PC-9 (cell line): ENCODE measurements at regions not wholly inside any gene's neighbourhood (a gene's known extent, or its start where the extent isn't known, plus 50 kb on each side); places are given as distances from the start of the nearest gene placed in this dataset.

Experiments
- BruUV-seq: library from RNA; stranded (reverse); fragments of 400-500 nt; replicated peaks from 2 replicates; lab custom pipeline; 2021; lab: Mats Ljungman, UMichigan
- CTCF ChIA-PET: fragments of 300-600 bp; sonication (Branson Sonifier 250); formaldehyde crosslinking; loops from one replicate; lab custom pipeline; 2022; ENCODE audit warnings: antibody characterized with exemption; lab: Charles Lee
- POLR2A ChIA-PET: fragments of 300-600 bp; sonication (Branson Sonifier 250); formaldehyde crosslinking; loops from one replicate; lab custom pipeline; 2022; ENCODE audit warnings: antibody characterized with exemption; ENCODE audit not compliant: unreplicated experiment; lab: Charles Lee
- DNase-seq, 2 experiments: peaks; one replicate each; pipeline versions ENCODE4 v3.0.0 to v3.0.0-alpha.2; 2015 to 2022; ENCODE audit warnings: mixed read lengths in 1 of 2
- H2AFZ ChIP-seq: fragments of 200-600 bp; sonication (generic); 2 replicates; pipeline ENCODE4 v1.8.1; 2017; ENCODE audit warnings: antibody characterized with exemption
- H3F3A ChIP-seq: fragments of 200-600 bp; sonication (generic); 2 replicates; pipeline ENCODE4 v1.8.1; 2017; ENCODE audit warnings: antibody characterized with exemption, mild to moderate bottlenecking, low read depth; ENCODE audit not compliant: insufficient read depth
- H3K27ac ChIP-seq: fragments of 200-600 bp; sonication (generic); 2 replicates; pipeline ENCODE4 v1.6.1; 2016; ENCODE audit warnings: mixed run types
- H3K27me3 ChIP-seq: fragments of 200-600 bp; sonication (generic); 2 replicates; pipeline ENCODE4 v1.6.1; 2016; ENCODE audit warnings: low read depth, mixed run types; ENCODE audit not compliant: insufficient read depth
- H3K36me3 ChIP-seq: fragments of 200-600 bp; sonication (generic); 2 replicates; pipeline ENCODE4 v1.6.1; 2016; ENCODE audit warnings: low read depth, mixed run types
- H3K4me1 ChIP-seq: fragments of 200-600 bp; sonication (generic); replicated peaks from 2 replicates; pipeline ENCODE4 v1.6.1; 2016; ENCODE audit warnings: mixed run types; ENCODE audit not compliant: insufficient read depth
- H3K4me2 ChIP-seq: fragments of 200-600 bp; sonication (generic); 2 replicates; pipeline ENCODE4 v1.6.1; 2017; ENCODE audit warnings: mixed run types
- H3K4me3 ChIP-seq: fragments of 200-600 bp; sonication (generic); 2 replicates; pipeline ENCODE4 v1.6.1; 2016; ENCODE audit warnings: mixed run types
- H3K79me2 ChIP-seq: fragments of 200-600 bp; sonication (generic); 2 replicates; pipeline ENCODE4 v1.6.1; 2017; ENCODE audit warnings: low read depth, mixed run types
- H3K9me2 ChIP-seq: fragments of 200-600 bp; sonication (generic); 2 replicates; pipeline ENCODE4 v1.8.1; 2017; ENCODE audit warnings: mild to moderate bottlenecking; ENCODE audit not compliant: insufficient read depth
- H3K9me3 ChIP-seq: fragments of 200-600 bp; sonication (generic); 2 replicates; pipeline ENCODE4 v1.8.1; 2016; ENCODE audit warnings: low read depth; ENCODE audit not compliant: insufficient read depth
- H4K20me1 ChIP-seq: fragments of 200-600 bp; sonication (generic); 2 replicates; pipeline ENCODE4 v1.8.1; 2017; ENCODE audit not compliant: insufficient read depth
- CTCF ChIP-seq: fragments of 200-600 bp; sonication (generic); conservative IDR thresholded peaks from 2 replicates; pipeline ENCODE4 v1.6.1; 2017; ENCODE audit warnings: mixed run types, antibody characterized with exemption, mild to moderate bottlenecking, moderate library complexity
- EZH2 ChIP-seq: fragments of 200-600 bp; sonication (generic); IDR thresholded peaks from 2 replicates; pipeline ENCODE4 v1.8.0; 2017; ENCODE audit warnings: antibody characterized with exemption, low read depth
- intact Hi-C: fragments of 100-400 bp; cut with micrococcal nuclease; formaldehyde crosslinking; loops from one replicate; pipeline ENCODE4 v1.10.0; 2022; ENCODE audit not compliant: unreplicated experiment

DNA sequence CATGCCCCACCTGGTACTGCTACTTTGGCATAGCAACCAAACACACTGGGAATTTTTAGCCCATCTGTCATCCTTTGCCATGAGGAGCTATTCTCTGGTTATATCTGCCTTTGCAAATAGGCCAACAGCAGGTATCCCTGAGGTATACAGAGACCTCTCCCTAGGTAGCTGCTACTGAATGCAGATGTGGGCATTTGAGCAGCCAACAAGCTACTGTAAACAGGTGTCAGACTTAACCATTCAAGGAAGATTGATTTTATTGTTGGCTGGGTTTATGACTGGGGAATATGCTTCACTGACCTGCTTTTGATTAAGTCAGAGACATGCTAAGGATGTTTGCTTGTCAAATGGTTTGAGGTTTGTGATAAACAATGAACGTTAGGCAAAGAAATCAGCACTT, 183.2 kb downstream of the OXSM start:
- TF ChIP-seq EZH2 (no peak), CTCF (no peak)
- H3K9me2 ChIP-seq: no peaks in the 10 kb centered on the region
- no peaks in the 10 kb centered on the region for H3K4me1 ChIP-seq
- H3K9me3 ChIP-seq: no peaks in the 10 kb centered on the region
- H3K27me3 ChIP-seq: no peaks in the 10 kb centered on the region
- POLR2A ChIA-PET: no interaction called here
- DNase-seq: no peak
- H4K20me1 ChIP-seq: no peaks in the 10 kb centered on the region
- H3K4me2 ChIP-seq: no peak overlapping the region
- H3K79me2 ChIP-seq: no peaks in the 10 kb centered on the region
- no peak overlapping the region for H3K4me3 ChIP-seq
- no peak overlapping the region for H3K27ac ChIP-seq
- no TSS peak for BruUV-seq
- intact Hi-C loops: no loop called here
- CTCF ChIA-PET: no interaction called here
- H2AFZ ChIP-seq: no peak overlapping the region
- H3F3A ChIP-seq: no peaks in the 10 kb centered on the region
- no peaks in the 10 kb centered on the region for H3K36me3 ChIP-seq

DNA sequence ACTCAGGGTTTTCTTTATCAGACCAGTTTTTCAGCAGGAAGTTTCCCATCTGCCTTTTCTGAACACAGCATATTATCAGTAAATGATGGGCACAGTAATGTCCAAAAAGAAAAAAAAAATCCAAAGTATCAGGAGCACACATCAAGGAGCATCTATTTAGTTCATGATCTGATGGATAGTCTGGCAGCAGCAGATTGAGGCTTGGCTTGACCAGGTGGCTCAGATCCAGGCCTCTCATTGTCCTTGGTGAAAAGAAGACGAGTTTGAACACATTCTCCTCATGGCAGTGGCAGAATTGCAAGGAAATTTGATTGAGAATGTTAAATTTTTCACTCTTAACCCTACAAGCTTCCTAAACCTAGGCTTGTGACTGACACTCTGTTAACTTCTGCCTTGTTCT, 192.9 kb downstream of the OXSM start:
- 0 out of 2 replicates have a peak, but pooled peaks cover 4% of the 10 kb centered on the region for H3K9me2 ChIP-seq
- TF ChIP-seq CTCF (no peak), EZH2 (no peak)
- POLR2A ChIA-PET: no interaction called here
- H3K4me2 ChIP-seq: no peak overlapping the region
- H2AFZ ChIP-seq: no peak overlapping the region
- no peak overlapping the region for H3K27ac ChIP-seq
- CTCF ChIA-PET: no interaction called here
- no TSS peak for BruUV-seq
- no peaks in the 10 kb centered on the region for H4K20me1 ChIP-seq
- H3K27me3 ChIP-seq: no peaks in the 10 kb centered on the region
- H3K4me1 ChIP-seq: no peaks in the 10 kb centered on the region
- no peaks in the 10 kb centered on the region for H3K36me3 ChIP-seq
- H3F3A ChIP-seq: no peaks in the 10 kb centered on the region
- intact Hi-C loops: no loop called here
- H3K79me2 ChIP-seq: no peaks in the 10 kb centered on the region
- DNase-seq: no peak
- no peaks in the 10 kb centered on the region for H3K9me3 ChIP-seq
- H3K4me3 ChIP-seq: no peak overlapping the region

DNA sequence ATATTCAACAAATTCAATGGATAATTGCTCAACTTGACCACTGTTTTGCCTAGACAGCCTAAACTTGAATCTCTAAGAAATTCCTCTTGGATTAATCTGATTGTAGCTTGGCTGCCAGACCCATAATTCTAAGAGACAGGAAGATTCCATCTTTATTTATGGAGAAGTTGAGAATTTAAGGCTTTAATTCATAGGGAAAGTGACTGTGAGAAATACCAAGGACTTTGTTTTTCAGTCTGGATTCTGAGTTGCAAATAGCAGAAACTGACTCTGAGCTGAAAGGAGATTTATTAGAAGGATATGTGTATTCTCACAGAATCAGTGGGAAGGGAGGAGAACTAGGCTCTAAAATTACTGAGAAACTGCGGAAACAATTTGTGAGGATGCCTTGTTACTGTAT, 195.7 kb downstream of the OXSM start:
- Histone ChIP-seq H3K79me2 (no peaks in the 10 kb centered on the region), H4K20me1 (no peaks in the 10 kb centered on the region), H3K27ac (no peak overlapping the region), H3K4me3 (no peak overlapping the region), H3K27me3 (no peaks in the 10 kb centered on the region), H3K36me3 (no peaks in the 10 kb centered on the region), H3F3A (no peaks in the 10 kb centered on the region), H3K4me2 (no peak overlapping the region), H3K4me1 (no peaks in the 10 kb centered on the region), H2AFZ (no peak overlapping the region), H3K9me3 (no peaks in the 10 kb centered on the region), H3K9me2 (0 out of 2 replicates have a peak, but pooled peaks cover 4% of the 10 kb centered on the region)
- intact Hi-C loops: no loop called here
- no peak for TF ChIP-seq EZH2
- no peak for DNase-seq
- ChIA-PET POLR2A (no interaction called here), CTCF (interaction anchor here (0.7 kb wide), 1 partner anchor 1301 kb away, joined by 5 read pairs; no protein-coding TSS in a partner anchor)
- BruUV-seq: no TSS peak

- Histone ChIP-seq H3K9me3 (0 out of 2 replicates have a peak, but pooled peaks cover 4% of the 10 kb centered on the region), H3K27me3 (no peaks in the 10 kb centered on the region), H3K36me3 (no peaks in the 10 kb centered on the region), H3F3A (no peaks in the 10 kb centered on the region), H3K27ac (no peak overlapping the region), H3K4me3 (no peak overlapping the region), H3K79me2 (no peaks in the 10 kb centered on the region), H3K4me1 (no peaks in the 10 kb centered on the region), H2AFZ (no peak overlapping the region), H3K4me2 (no peak overlapping the region), H4K20me1 (no peaks in the 10 kb centered on the region), H3K9me2 (no peaks in the 10 kb centered on the region)
- intact Hi-C loops: no loop called here
- DNase-seq: no peak
- ChIA-PET CTCF (no interaction called here), POLR2A (no interaction called here)
- TF ChIP-seq CTCF (no peak), EZH2 (no peak)
- BruUV-seq: no TSS peak
These were observed 202.7 kb downstream of the OXSM start for GRCh38 chr3:25992606-25993005.
